WTC11 (cell line): ENCODE measurements at regions not wholly inside any gene's neighbourhood (a gene's known extent, or its start where the extent isn't known, plus 50 kb on each side); places are given as distances from the start of the nearest gene placed in this dataset.

Source experiments
- ATAC-seq: fragments of 200-7000 bp; cut with Tn5 transposase; 2 replicates; pipeline ENCODE4 v1.10.0; 2021; ENCODE audit warnings: mild to moderate bottlenecking, moderate library complexity
- CTCF ChIA-PET: fragments of 300-600 bp; sonication (Branson Sonifier 250); formaldehyde crosslinking; loops from one replicate; lab custom pipeline; 2021; ENCODE audit warnings: antibody characterized with exemption; lab: Charles Lee
- POLR2A ChIA-PET: fragments of 350-600 bp; sonication (Branson Sonifier 250); formaldehyde crosslinking; loops from one replicate; lab custom pipeline; 2021; ENCODE audit warnings: antibody characterized with exemption; lab: Charles Lee
- DNase-seq: peaks from one replicate; pipeline ENCODE4 v3.0.0; 2021; ENCODE audit warnings: low spot score
- H3K27ac Mint-ChIP-seq: 2 replicates; pipeline ENCODE4 v1.8.0; 2021; ENCODE audit warnings: mixed read lengths
- H3K27me3 Mint-ChIP-seq: 2 replicates; pipeline ENCODE4 v1.8.0; 2021; ENCODE audit warnings: low read depth, mild to moderate bottlenecking, moderate library complexity, mixed read lengths
- H3K36me3 Mint-ChIP-seq: 2 replicates; pipeline ENCODE4 v1.8.0; 2021; ENCODE audit warnings: mixed read lengths
- H3K4me1 Mint-ChIP-seq: 2 replicates; pipeline ENCODE4 v1.8.0; 2022; ENCODE audit warnings: mixed read lengths
- H3K4me3 Mint-ChIP-seq: 2 replicates; pipeline ENCODE4 v1.8.0; 2021; ENCODE audit warnings: mild to moderate bottlenecking, moderate library complexity, mixed read lengths
- H3K9me3 Mint-ChIP-seq: 2 replicates; pipeline ENCODE4 v1.8.0; 2021; ENCODE audit warnings: mixed read lengths
- CBFB ChIP-seq: sonication (generic); formaldehyde crosslinking; IDR thresholded peaks from 2 replicates; pipeline ENCODE4 v1.8.1; 2022; ENCODE audit warnings: mild to moderate bottlenecking, low read depth, missing genetic modification reagents
- ESRRA ChIP-seq: sonication (generic); formaldehyde crosslinking; IDR thresholded peaks from 2 replicates; pipeline ENCODE4 v1.8.1; 2022; ENCODE audit warnings: mild to moderate bottlenecking, missing genetic modification reagents, borderline replicate concordance
- FOXJ3 ChIP-seq: sonication (generic); formaldehyde crosslinking; IDR thresholded peaks from 2 replicates; pipeline ENCODE4 v1.9.0; 2021; ENCODE audit warnings: missing genetic modification reagents, mild to moderate bottlenecking, borderline replicate concordance
- GABPB1 ChIP-seq: sonication (generic); formaldehyde crosslinking; IDR thresholded peaks from 2 replicates; pipeline ENCODE4 v1.8.1; 2023; ENCODE audit warnings: mild to moderate bottlenecking, missing genetic modification reagents
- GTF2I ChIP-seq: fragments of 250-450 bp; sonication (Bioruptor Pico); conservative IDR thresholded peaks from 2 replicates; pipeline ENCODE4 v1.4.0; 2021; ENCODE audit warnings: mild to moderate bottlenecking
- NFATC4 ChIP-seq: fragments of 250-450 bp; sonication (Bioruptor Pico); IDR thresholded peaks from 2 replicates; pipeline ENCODE4 v1.9.0; 2021; ENCODE audit warnings: mild to moderate bottlenecking
- NR2C2 ChIP-seq: sonication (generic); formaldehyde crosslinking; IDR thresholded peaks from 2 replicates; pipeline ENCODE4 v1.8.0; 2022; ENCODE audit warnings: mild to moderate bottlenecking, missing genetic modification reagents
- RELA ChIP-seq: sonication (generic); formaldehyde crosslinking; IDR thresholded peaks from 2 replicates; pipeline ENCODE4 v1.8.1; 2022; ENCODE audit warnings: missing genetic modification reagents, mild to moderate bottlenecking, borderline replicate concordance
- SP1 ChIP-seq: sonication (generic); formaldehyde crosslinking; conservative IDR thresholded peaks from 2 replicates; pipeline ENCODE4 v1.8.1; 2022; ENCODE audit warnings: missing genetic modification reagents
- TCF7 ChIP-seq: sonication (generic); formaldehyde crosslinking; IDR thresholded peaks from 2 replicates; pipeline ENCODE4 v1.8.0; 2022; ENCODE audit warnings: mild to moderate bottlenecking, low read depth, missing genetic modification reagents, moderate library complexity
- TEAD1 ChIP-seq: sonication (generic); formaldehyde crosslinking; IDR thresholded peaks from 2 replicates; pipeline ENCODE4 v1.8.0; 2022; ENCODE audit warnings: mild to moderate bottlenecking, missing genetic modification reagents
- TEAD4 ChIP-seq: sonication (generic); formaldehyde crosslinking; IDR thresholded peaks from 2 replicates; pipeline ENCODE4 v1.8.0; 2022; ENCODE audit warnings: mild to moderate bottlenecking, missing genetic modification reagents
- ZBTB21 ChIP-seq: sonication (generic); formaldehyde crosslinking; IDR thresholded peaks from 2 replicates; pipeline ENCODE4 v1.8.1; 2023; ENCODE audit warnings: mild to moderate bottlenecking, missing genetic modification reagents, borderline replicate concordance
- ZNF138 ChIP-seq: sonication (generic); formaldehyde crosslinking; conservative IDR thresholded peaks from 2 replicates; pipeline ENCODE4 v1.8.1; 2022; ENCODE audit warnings: mild to moderate bottlenecking, moderate library complexity, missing genetic modification reagents
- ZNF219 ChIP-seq: sonication (generic); formaldehyde crosslinking; IDR thresholded peaks from 2 replicates; pipeline ENCODE4 v1.8.0; 2023; ENCODE audit warnings: missing genetic modification reagents, mild to moderate bottlenecking, borderline replicate concordance
- TF ChIP-seq, protein P1 (sequence below): sonication (generic); formaldehyde crosslinking; conservative IDR thresholded peaks from 2 replicates; pipeline ENCODE4 v1.8.1; 2022; ENCODE audit warnings: mild to moderate bottlenecking, missing genetic modification reagents
- TF ChIP-seq, protein P2 (sequence below): sonication (generic); formaldehyde crosslinking; IDR thresholded peaks from 2 replicates; pipeline ENCODE4 v1.8.1; 2022; ENCODE audit warnings: low read depth, mild to moderate bottlenecking, moderate library complexity, missing genetic modification reagents, borderline replicate concordance
- TF ChIP-seq, protein P3 (sequence below): sonication (generic); formaldehyde crosslinking; IDR thresholded peaks from 2 replicates; pipeline ENCODE4 v1.8.1; 2023; ENCODE audit warnings: mild to moderate bottlenecking, missing genetic modification reagents
- TF ChIP-seq, protein P4 (sequence below): fragments of 250-450 bp; sonication (Bioruptor Pico); IDR thresholded peaks from 2 replicates; pipeline ENCODE4 v1.8.0; 2021; ENCODE audit warnings: mild to moderate bottlenecking
- TF ChIP-seq, protein P5 (sequence below): sonication (generic); formaldehyde crosslinking; IDR thresholded peaks from 2 replicates; pipeline ENCODE4 v1.8.1; 2023; ENCODE audit warnings: mild to moderate bottlenecking, missing genetic modification reagents

DNA sequence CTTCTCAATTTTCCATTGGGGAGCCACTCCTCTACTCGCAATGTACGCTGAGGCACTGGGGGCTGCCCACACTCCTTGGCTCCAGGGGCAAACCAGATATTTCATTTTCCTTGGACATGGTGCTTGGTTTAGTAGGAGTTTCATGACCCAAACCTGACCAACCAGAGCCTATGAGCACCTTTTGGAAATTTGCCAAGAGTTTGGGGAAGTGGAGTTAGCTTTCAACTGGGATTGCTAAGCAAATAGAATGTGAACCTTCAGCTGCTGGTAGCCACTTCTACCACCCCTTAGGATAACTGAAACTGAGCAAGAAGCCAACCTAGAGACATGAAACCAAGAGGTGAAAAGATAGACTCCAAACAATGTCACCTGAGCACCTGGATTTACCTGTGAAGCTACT, 74.9 kb upstream of the COL13A1 start:
- no peak for ATAC-seq
- H3K27ac Mint-ChIP-seq: no peak overlapping the region
- ChIA-PET CTCF (interaction anchor here (1.2 to 3.6 kb wide), 5 partner anchors 10 to 188 kb away, joined by 4 to 20 read pairs (median 16); partner anchors contain the start of gene COL13A1), POLR2A (no interaction called here)
- H3K36me3 Mint-ChIP-seq: no peaks in the 10 kb centered on the region; the same call in 1 of the 2 replicates
- TF ChIP-seq NR2C2 (no peak), RELA (CRISPR knock-in tag) (no peak), ZNF138 (CRISPR knock-in tag) (no peak)
- TF ChIP-seq, protein P1, sequence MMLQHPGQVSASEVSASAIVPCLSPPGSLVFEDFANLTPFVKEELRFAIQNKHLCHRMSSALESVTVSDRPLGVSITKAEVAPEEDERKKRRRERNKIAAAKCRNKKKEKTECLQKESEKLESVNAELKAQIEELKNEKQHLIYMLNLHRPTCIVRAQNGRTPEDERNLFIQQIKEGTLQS (CRISPR knock-in tag): no peak
- DNase-seq: no peak
- no peaks in the 10 kb centered on the region for H3K27me3 Mint-ChIP-seq
- H3K4me3 Mint-ChIP-seq: no peak overlapping the region
- peaks cover 32% of the 10 kb centered on the region for H3K4me1 Mint-ChIP-seq
- H3K9me3 Mint-ChIP-seq: no peaks in the 10 kb centered on the region

DNA sequence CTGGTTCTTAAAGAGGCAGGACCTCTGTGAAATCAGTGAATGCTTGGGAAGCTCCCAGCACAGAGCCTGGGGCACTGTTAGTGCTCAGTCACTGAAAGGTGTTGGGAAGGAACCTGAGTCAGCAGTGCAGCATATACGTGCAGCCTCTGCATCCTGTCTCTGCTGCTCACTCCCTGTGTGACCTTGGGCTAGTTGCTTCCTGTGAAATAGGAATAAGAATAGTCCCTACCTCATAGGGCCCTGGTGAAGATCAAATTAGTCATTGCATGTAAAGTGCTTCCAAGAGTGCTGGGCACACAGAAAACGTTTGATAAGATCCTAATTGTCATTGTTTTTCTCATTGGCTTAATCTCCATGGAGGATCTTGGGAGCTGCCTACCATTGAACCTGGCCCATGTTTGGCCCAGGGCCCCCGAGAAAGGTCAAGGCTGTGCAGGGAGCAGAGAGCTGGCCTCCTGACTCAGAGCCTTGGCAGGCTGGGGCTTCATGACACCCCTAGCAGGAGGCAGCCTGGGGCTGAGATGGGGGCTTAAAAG, 73.3 kb upstream of the COL13A1 start:
- Mint-ChIP-seq H3K36me3 (no peaks in the 10 kb centered on the region), H3K27ac (peak overlapping the region; percentile 38; the same call in 1 of the 2 replicates), H3K4me3 (no peak overlapping the region), H3K4me1 (peaks cover 26% of the 10 kb centered on the region), H3K27me3 (peaks cover 5% of the 10 kb centered on the region), H3K9me3 (0 out of 2 replicates have a peak, but pooled peaks cover 3% of the 10 kb centered on the region)
- CTCF ChIA-PET: interaction anchor here (0.6 to 3.6 kb wide), 14 partner anchors 11 to 230 kb away, joined by 3 to 20 read pairs (median 4); partner anchors contain the start of gene COL13A1
- DNase-seq (no peak), ATAC-seq (peak; percentile 74)
- TF ChIP-seq SP1 (CRISPR knock-in tag): no peak
- TF ChIP-seq, protein P2, sequence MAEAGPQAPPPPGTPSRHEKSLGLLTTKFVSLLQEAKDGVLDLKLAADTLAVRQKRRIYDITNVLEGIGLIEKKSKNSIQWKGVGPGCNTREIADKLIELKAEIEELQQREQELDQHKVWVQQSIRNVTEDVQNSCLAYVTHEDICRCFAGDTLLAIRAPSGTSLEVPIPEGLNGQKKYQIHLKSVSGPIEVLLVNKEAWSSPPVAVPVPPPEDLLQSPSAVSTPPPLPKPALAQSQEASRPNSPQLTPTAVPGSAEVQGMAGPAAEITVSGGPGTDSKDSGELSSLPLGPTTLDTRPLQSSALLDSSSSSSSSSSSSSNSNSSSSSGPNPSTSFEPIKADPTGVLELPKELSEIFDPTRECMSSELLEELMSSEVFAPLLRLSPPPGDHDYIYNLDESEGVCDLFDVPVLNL (CRISPR knock-in tag): no peak
- no peak for TF ChIP-seq ZBTB21
- TF ChIP-seq TEAD1 (CRISPR knock-in tag): no peak
- TF ChIP-seq ESRRA (CRISPR knock-in tag): no peak
- no peak for TF ChIP-seq CBFB (CRISPR knock-in tag)
- POLR2A ChIA-PET: no interaction called here

DNA sequence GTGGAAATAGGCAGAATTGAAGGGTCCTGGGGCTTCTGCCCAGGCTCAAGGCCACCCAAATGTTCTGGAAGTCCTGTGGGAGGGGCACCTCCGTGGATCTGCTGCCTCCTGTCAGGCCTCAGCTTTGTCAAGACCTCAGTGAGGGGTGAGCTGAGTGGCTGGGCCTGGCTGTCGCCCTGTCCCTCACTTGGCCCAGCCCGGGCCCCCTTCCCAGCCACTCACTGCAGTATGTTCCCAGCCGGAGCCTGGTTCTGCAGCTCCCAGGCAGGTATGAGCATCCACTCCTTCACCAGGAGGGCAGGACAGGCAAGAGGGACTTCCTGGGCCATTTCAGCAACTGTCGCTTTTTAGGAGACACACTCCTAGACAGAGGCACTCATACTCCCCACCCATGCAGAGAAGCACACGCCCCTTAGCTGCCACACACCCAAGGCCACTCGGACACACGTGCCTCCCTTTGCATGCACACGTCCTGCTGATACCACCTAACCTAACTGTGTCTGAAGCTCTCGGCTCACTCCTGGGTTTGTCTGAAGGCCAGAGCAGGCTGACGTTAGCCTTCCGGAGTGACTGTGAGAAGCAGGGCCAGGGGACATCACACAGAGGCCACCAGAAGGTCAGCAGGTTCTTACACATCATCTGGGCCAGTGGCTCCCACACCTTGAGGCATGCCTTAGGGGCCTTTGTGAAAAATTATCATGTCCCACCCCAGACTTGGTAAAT, 72.2 kb upstream of the COL13A1 start:
- no peak for TF ChIP-seq TEAD4 (CRISPR knock-in tag)
- no peak overlapping the region for H3K4me3 Mint-ChIP-seq
- H3K27me3 Mint-ChIP-seq: peaks cover 5% of the 10 kb centered on the region
- H3K27ac Mint-ChIP-seq: no peak overlapping the region
- 0 out of 2 replicates have a peak, but pooled peaks cover 3% of the 10 kb centered on the region for H3K9me3 Mint-ChIP-seq
- H3K4me1 Mint-ChIP-seq: peaks cover 30% of the 10 kb centered on the region
- ChIA-PET CTCF (interaction anchor here (0.7 to 3.6 kb wide), 8 partner anchors 13 to 229 kb away, joined by 3 to 20 read pairs (median 8); no protein-coding TSS in a partner anchor), POLR2A (no interaction called here)
- ATAC-seq (no peak), DNase-seq (no peak)
- H3K36me3 Mint-ChIP-seq: no peaks in the 10 kb centered on the region

DNA sequence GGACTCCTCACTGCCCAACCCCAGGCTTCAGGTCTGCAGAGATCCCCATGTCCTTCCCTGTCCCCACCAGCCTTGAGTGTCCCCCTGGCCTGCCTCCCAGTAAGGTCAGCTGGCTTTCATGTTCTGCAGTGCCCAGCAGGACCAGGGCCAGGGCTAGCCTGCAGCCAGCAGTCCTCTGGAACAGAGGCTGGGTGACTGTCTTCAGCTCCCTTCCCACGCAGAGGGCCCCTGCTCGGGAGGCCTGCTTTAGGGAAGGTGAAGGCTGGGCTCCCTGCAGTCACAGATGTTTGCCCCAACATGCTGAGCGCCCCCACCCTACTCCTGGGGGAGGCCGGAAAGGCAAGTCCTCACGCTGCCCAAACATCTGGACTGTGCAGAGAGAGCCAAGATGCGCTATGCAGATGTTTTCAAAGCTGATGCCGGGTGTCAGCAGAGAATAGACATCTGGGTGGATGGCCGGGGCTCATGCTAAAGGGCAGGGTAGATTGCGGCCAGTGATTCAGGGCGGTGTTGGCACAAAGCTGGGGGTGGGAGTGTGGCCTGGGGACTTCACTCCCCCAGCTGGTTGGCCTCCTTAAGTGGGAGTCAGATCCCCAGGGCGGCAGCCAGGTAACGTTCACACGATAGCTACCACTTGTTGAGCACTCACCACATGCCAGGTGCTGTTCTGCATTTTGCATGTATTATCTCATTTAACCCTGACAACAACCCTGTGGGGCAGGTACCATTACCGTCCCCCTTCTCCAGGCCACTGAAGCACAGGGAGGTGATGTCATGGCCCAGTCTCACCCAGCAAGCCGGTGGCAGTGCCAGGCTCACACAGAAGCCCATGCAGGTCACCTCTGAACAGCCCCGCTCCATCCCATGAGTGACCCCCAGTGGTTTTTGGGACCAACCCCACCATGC, 71.2 kb upstream of the COL13A1 start:
- ChIA-PET POLR2A (interaction anchor here (0.5 kb wide), 1 partner anchor 219 kb away, joined by 4 read pairs; no protein-coding TSS in a partner anchor), CTCF (interaction anchor here (1.1 to 3.6 kb wide), 6 partner anchors 12 to 67 kb away, joined by 3 to 20 read pairs (median 6); no protein-coding TSS in a partner anchor)
- Mint-ChIP-seq H3K27ac (no peak overlapping the region), H3K27me3 (peaks cover 5% of the 10 kb centered on the region), H3K4me1 (peaks cover 30% of the 10 kb centered on the region), H3K36me3 (no peaks in the 10 kb centered on the region), H3K4me3 (no peak overlapping the region), H3K9me3 (0 out of 2 replicates have a peak, but pooled peaks cover 3% of the 10 kb centered on the region)
- no peak for ATAC-seq
- no peak for DNase-seq
- TF ChIP-seq TCF7 (CRISPR knock-in tag) (no peak), GABPB1 (no peak), GTF2I (CRISPR knock-in tag) (no peak), NFATC4 (CRISPR knock-in tag) (no peak), FOXJ3 (CRISPR knock-in tag) (no peak), ZNF219 (CRISPR knock-in tag) (no peak), TEAD1 (CRISPR knock-in tag) (no peak)
- TF ChIP-seq, protein P3, sequence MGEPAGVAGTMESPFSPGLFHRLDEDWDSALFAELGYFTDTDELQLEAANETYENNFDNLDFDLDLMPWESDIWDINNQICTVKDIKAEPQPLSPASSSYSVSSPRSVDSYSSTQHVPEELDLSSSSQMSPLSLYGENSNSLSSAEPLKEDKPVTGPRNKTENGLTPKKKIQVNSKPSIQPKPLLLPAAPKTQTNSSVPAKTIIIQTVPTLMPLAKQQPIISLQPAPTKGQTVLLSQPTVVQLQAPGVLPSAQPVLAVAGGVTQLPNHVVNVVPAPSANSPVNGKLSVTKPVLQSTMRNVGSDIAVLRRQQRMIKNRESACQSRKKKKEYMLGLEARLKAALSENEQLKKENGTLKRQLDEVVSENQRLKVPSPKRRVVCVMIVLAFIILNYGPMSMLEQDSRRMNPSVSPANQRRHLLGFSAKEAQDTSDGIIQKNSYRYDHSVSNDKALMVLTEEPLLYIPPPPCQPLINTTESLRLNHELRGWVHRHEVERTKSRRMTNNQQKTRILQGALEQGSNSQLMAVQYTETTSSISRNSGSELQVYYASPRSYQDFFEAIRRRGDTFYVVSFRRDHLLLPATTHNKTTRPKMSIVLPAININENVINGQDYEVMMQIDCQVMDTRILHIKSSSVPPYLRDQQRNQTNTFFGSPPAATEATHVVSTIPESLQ (CRISPR knock-in tag): no peak
- TF ChIP-seq, protein P4, sequence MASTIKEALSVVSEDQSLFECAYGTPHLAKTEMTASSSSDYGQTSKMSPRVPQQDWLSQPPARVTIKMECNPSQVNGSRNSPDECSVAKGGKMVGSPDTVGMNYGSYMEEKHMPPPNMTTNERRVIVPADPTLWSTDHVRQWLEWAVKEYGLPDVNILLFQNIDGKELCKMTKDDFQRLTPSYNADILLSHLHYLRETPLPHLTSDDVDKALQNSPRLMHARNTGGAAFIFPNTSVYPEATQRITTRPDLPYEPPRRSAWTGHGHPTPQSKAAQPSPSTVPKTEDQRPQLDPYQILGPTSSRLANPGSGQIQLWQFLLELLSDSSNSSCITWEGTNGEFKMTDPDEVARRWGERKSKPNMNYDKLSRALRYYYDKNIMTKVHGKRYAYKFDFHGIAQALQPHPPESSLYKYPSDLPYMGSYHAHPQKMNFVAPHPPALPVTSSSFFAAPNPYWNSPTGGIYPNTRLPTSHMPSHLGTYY (CRISPR knock-in tag): no peak
- TF ChIP-seq, protein P5, sequence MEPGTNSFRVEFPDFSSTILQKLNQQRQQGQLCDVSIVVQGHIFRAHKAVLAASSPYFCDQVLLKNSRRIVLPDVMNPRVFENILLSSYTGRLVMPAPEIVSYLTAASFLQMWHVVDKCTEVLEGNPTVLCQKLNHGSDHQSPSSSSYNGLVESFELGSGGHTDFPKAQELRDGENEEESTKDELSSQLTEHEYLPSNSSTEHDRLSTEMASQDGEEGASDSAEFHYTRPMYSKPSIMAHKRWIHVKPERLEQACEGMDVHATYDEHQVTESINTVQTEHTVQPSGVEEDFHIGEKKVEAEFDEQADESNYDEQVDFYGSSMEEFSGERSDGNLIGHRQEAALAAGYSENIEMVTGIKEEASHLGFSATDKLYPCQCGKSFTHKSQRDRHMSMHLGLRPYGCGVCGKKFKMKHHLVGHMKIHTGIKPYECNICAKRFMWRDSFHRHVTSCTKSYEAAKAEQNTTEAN (CRISPR knock-in tag): no peak
